Upper lobe of left lung (tissue), 6 donors: ENCODE measurements at regions not wholly inside any gene's neighbourhood (a gene's known extent, or its start where the extent isn't known, plus 50 kb on each side); places are given as distances from the start of the nearest gene placed in this dataset.
A peak's percentile ranks its signal among the peaks of the same experiment; 100 is the strongest.

Experiments
- ATAC-seq, 2 donors: fragments of 200-7000 bp; cut with Tn5 transposase; one replicate each; pipeline ENCODE4 v1.9.1; 2022; ENCODE audit warnings: mild to moderate bottlenecking in 2 of 2, moderate library complexity in 2 of 2; ENCODE audit not compliant: low FRiP score in 2 of 2
- DNase-seq, 2 donors: peaks; one replicate each; pipeline ENCODE4 v3.0.0-alpha.2; 2019 to 2020
- H3K27ac ChIP-seq, 4 donors: fragments of 200-600 bp; sonication (generic); one replicate each; pipeline ENCODE4 v1.5.1; 2016 to 2019
- H3K27me3 ChIP-seq, 4 donors: fragments of 200-600 bp; sonication (generic); one replicate each; pipeline ENCODE4 v1.5.1; 2017 to 2019
- H3K36me3 ChIP-seq, 4 donors: fragments of 200-600 bp; sonication (generic); one replicate each; pipeline ENCODE4 v1.5.1; 2016 to 2019
- H3K4me1 ChIP-seq, 4 donors: fragments of 200-600 bp; sonication (generic); one replicate each; pipeline ENCODE4 v1.5.1; 2018 to 2019
- H3K4me3 ChIP-seq, 4 donors: fragments of 200-600 bp; sonication (generic); one replicate each; pipeline ENCODE4 v1.5.1; 2017 to 2019; ENCODE audit warnings: mild to moderate bottlenecking in 2 of 4, moderate library complexity in 1 of 4
- H3K9me3 ChIP-seq, 4 donors: fragments of 200-600 bp; sonication (generic); one replicate each; pipeline ENCODE4 v1.5.1; 2018 to 2019
- CTCF ChIP-seq, 6 experiments: fragments of 450-650 bp in 4 of 6; fragments of 200-600 bp in 2 of 6; sonication (generic) in 2 of 6; IDR thresholded peaks; one replicate each; pipeline ENCODE4 v1.5.1; 2016 to 2019; ENCODE audit warnings: antibody characterized with exemption in 6 of 6
- EP300 ChIP-seq, 4 donors: sonication (generic); formaldehyde crosslinking; IDR thresholded peaks; one replicate each; pipeline ENCODE4 v1.5.1; 2017; ENCODE audit warnings: antibody characterized with exemption in 4 of 4, control low read depth in 2 of 4
- POLR2A ChIP-seq, 4 donors: fragments of 450-650 bp; IDR thresholded peaks; one replicate each; pipeline ENCODE4 v1.5.1; 2016 to 2017; ENCODE audit warnings: antibody characterized with exemption in 4 of 4, mild to moderate bottlenecking in 2 of 4
- POLR2AphosphoS5 ChIP-seq, 2 donors: sonication (generic); formaldehyde crosslinking; IDR thresholded peaks; one replicate each; pipeline ENCODE4 v1.5.1; 2017; ENCODE audit warnings: antibody characterized with exemption in 2 of 2
- WGBS, 2 donors: methylation state at CpG; one replicate each; pipeline ENCODE4 v1.1.5; 2017 to 2018; 5-methylcytosine and 5-hydroxymethylcytosine counted together
- donor health status: DM: no; HTN: no; CAD: no; lungs with moderate emphysema.
- donor health status: DM: no; HTN: yes; CAD: no; lungs with severe emphysema.

- H3K27ac ChIP-seq, result peak overlapping the region in 2 of 4 donors; percentile 24 to 31
- H3K4me1 ChIP-seq, result peaks cover 0 to 6% (median 1%) of the 10 kb centered on the region in 4 donors
- 75 to 87% methylated on average over 2 of the region's 2 CpGs for WGBS, 2 donors
- DNase-seq, result no peak
- peak in 1 of 2 donors; percentile 88 for ATAC-seq
- no peaks in the 10 kb centered on the region for H3K9me3 ChIP-seq
- TF ChIP-seq EP300 (IDR thresholded peaks at IDR 0.05), result no peak
- no peak for TF ChIP-seq POLR2A (IDR thresholded peaks at IDR 0.05)
- no peak for TF ChIP-seq CTCF (IDR thresholded peaks at IDR 0.05)
- TF ChIP-seq POLR2AphosphoS5 (IDR thresholded peaks at IDR 0.05), result no peak
- H3K36me3 ChIP-seq, result no peaks in the 10 kb centered on the region
- no peak overlapping the region for H3K4me3 ChIP-seq
- H3K27me3 ChIP-seq, result no peaks in the 10 kb centered on the region
Observed at GRCh38 chr13:33362986-33363727, 77.6 kb upstream of the STARD13 start.

DNA sequence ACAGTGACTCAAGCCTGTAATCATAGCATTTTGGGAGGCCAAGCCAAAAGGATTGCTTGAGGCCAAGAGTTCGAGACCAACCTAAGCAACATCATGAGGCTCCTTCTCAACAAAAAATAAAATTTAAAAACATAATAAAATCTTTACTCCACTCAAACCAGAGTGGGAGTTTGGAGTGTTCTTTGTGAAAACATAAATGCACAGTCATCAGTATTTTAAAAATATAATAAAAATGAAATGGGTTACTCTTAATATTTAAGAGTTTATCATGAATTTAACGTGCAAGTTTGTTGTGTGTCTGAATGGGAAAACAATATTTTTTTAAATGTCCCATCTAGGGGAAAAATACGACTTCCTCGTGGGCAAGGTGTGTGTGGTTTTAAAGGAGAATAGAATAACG is 78.6 kb upstream of the STARD13 start:
- WGBS, 2 donors, result 84 to 91% methylated on average over 5 of the region's 5 CpGs
- Histone ChIP-seq H3K4me3 (no peak overlapping the region), H3K36me3 (no peaks in the 10 kb centered on the region), H3K27ac (no peak overlapping the region), H3K9me3 (no peaks in the 10 kb centered on the region), H3K4me1 (peaks cover 0 to 6% (median 2%) of the 10 kb centered on the region in 4 donors), H3K27me3 (no peaks in the 10 kb centered on the region)
- DNase-seq (no peak), ATAC-seq (no peak)
- TF ChIP-seq POLR2A (IDR thresholded peaks at IDR 0.05), result no peak
- TF ChIP-seq EP300 (IDR thresholded peaks at IDR 0.05), result no peak
- no peak for TF ChIP-seq POLR2AphosphoS5 (IDR thresholded peaks at IDR 0.05)
- TF ChIP-seq CTCF (IDR thresholded peaks at IDR 0.05), result no peak

- Histone ChIP-seq H3K9me3 (no peaks in the 10 kb centered on the region), H3K27me3 (no peaks in the 10 kb centered on the region), H3K4me3 (no peak overlapping the region), H3K4me1 (peaks cover 0 to 6% (median 2%) of the 10 kb centered on the region in 4 donors), H3K36me3 (no peaks in the 10 kb centered on the region), H3K27ac (no peak overlapping the region)
- WGBS, 2 donors, result 82 to 87% methylated on average over 6 of the region's 6 CpGs
- ATAC-seq, result no peak
- no peak for DNase-seq
- TF ChIP-seq POLR2AphosphoS5 (IDR thresholded peaks at IDR 0.05) (no peak), CTCF (IDR thresholded peaks at IDR 0.05) (no peak), POLR2A (IDR thresholded peaks at IDR 0.05) (no peak), EP300 (IDR thresholded peaks at IDR 0.05) (no peak)
Observed at GRCh38 chr13:33366469-33367062, 81.0 kb upstream of the STARD13 start.

DNA sequence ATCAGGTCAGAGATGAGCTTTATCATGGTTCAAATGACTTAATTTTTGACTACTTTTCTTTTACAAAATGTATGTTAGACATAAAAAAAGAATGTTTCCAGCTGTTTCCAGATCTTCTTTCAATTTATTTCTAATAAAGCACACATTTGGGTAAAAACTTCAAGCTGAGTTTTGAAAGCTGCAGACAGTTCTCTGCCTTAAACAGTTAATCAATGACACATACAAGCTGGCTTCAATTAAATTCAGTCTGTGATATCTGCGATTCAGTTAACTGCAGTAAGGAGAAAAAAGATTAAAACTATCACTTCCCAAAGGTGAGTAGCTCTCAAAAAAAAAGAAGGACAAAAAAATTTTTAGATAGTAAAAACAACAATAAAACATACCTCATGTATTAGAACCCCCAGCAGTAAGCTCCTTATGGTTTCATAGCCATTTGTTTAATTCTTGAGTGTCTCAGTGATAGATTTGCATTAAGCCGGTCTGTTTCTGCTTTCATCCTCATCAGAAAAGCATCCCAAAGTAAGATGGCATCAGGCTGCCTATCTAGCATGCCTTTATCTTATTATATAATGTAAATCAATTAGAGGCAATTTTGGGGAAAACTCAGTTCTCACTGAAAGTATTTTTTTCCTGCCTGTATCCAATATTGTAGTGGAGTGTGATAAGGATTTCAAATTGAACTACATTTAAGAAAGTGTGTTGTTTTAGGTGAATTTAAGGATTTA is 81.8 kb upstream of the STARD13 start:
- Histone ChIP-seq H3K4me1 (peaks cover 0 to 6% (median 2%) of the 10 kb centered on the region in 4 donors), H3K4me3 (no peak overlapping the region), H3K36me3 (no peaks in the 10 kb centered on the region), H3K9me3 (no peaks in the 10 kb centered on the region), H3K27me3 (no peaks in the 10 kb centered on the region), H3K27ac (no peak overlapping the region)
- no peak for TF ChIP-seq CTCF (IDR thresholded peaks at IDR 0.05)
- no peak for ATAC-seq
- no peak for DNase-seq
- WGBS, 2 donors, result 81 to 89% methylated on average over 2 of the region's 2 CpGs
